ENCODE measurements at regions not wholly inside any gene's neighbourhood (a gene's known extent, or its start where the extent isn't known, plus 50 kb on each side); places are given as distances from the start of the nearest gene placed in this dataset.

- no peaks in the 10 kb centered on the region for H4K20me1 ChIP-seq (ENCODE audit: control insufficient read depth, extremely low read depth, insufficient read depth, low read length)
- no peak overlapping the region for H3K4me3 ChIP-seq (replicated peaks in 1 of 4; ENCODE audit: control extremely low read depth in 1 of 4, insufficient read depth in 1 of 4, low read depth in 3 of 4, low read length in 4 of 4)
- H3K9me3 ChIP-seq (ENCODE audit: control insufficient read depth, insufficient read depth, low read depth, low read length), result no peaks in the 10 kb centered on the region
- H3K4me2 ChIP-seq (ENCODE audit: extremely low read depth, insufficient read depth, low read length), result no peak overlapping the region
- no peak overlapping the region for H3K9ac ChIP-seq (ENCODE audit: insufficient read depth, low read length)
- no peak for DNase-seq (ENCODE audit: low read depth in 2 of 2)
- H3K4me1 ChIP-seq (ENCODE audit: control insufficient read depth, extremely low read depth, insufficient read depth, low read length), result no peaks in the 10 kb centered on the region
- H3K27me3 ChIP-seq (ENCODE audit: control insufficient read depth, insufficient read depth, low read length), result no peaks in the 10 kb centered on the region
- no peak for TF ChIP-seq EZH2 (IDR thresholded peaks at IDR 0.05; ENCODE audit: low read length, missing control alignments)
- TF ChIP-seq, protein P1, sequence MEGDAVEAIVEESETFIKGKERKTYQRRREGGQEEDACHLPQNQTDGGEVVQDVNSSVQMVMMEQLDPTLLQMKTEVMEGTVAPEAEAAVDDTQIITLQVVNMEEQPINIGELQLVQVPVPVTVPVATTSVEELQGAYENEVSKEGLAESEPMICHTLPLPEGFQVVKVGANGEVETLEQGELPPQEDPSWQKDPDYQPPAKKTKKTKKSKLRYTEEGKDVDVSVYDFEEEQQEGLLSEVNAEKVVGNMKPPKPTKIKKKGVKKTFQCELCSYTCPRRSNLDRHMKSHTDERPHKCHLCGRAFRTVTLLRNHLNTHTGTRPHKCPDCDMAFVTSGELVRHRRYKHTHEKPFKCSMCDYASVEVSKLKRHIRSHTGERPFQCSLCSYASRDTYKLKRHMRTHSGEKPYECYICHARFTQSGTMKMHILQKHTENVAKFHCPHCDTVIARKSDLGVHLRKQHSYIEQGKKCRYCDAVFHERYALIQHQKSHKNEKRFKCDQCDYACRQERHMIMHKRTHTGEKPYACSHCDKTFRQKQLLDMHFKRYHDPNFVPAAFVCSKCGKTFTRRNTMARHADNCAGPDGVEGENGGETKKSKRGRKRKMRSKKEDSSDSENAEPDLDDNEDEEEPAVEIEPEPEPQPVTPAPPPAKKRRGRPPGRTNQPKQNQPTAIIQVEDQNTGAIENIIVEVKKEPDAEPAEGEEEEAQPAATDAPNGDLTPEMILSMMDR (conservative IDR thresholded peaks at IDR 0.05 in 1 of 2, IDR thresholded peaks at IDR 0.05 in 1 of 2; ENCODE audit: low read depth in 1 of 2, low read length in 2 of 2), result no peak
- no peaks in the 10 kb centered on the region for H3K79me2 ChIP-seq (ENCODE audit: control insufficient read depth, insufficient read depth, low read length)
- H2AFZ ChIP-seq (ENCODE audit: low read length), result no peak overlapping the region
- H3K27ac ChIP-seq (ENCODE audit: insufficient read depth, low read length), result no peak overlapping the region
- no peaks in the 10 kb centered on the region for H3K36me3 ChIP-seq (ENCODE audit: control insufficient read depth, insufficient read depth, low read length)
Observed at GRCh38 chr20:54763366-54763765, 288.0 kb downstream of the DOK5 start.

GRCh38 chr20:54759589-54759988 is 284.2 kb downstream of the DOK5 start:
- H4K20me1 ChIP-seq (ENCODE audit: control insufficient read depth, extremely low read depth, insufficient read depth, low read length), result no peaks in the 10 kb centered on the region
- H3K4me1 ChIP-seq (ENCODE audit: control insufficient read depth, extremely low read depth, insufficient read depth, low read length), result no peaks in the 10 kb centered on the region
- H3K9ac ChIP-seq (ENCODE audit: insufficient read depth, low read length), result no peak overlapping the region
- H3K9me3 ChIP-seq (ENCODE audit: control insufficient read depth, insufficient read depth, low read depth, low read length), result no peaks in the 10 kb centered on the region
- H3K79me2 ChIP-seq (ENCODE audit: control insufficient read depth, insufficient read depth, low read length), result no peaks in the 10 kb centered on the region
- no peak overlapping the region for H3K4me2 ChIP-seq (ENCODE audit: extremely low read depth, insufficient read depth, low read length)
- no peak for DNase-seq (ENCODE audit: low read depth in 2 of 2)
- H2AFZ ChIP-seq (ENCODE audit: low read length), result no peak overlapping the region
- no peaks in the 10 kb centered on the region for H3K27me3 ChIP-seq (ENCODE audit: control insufficient read depth, insufficient read depth, low read length)
- H3K27ac ChIP-seq (ENCODE audit: insufficient read depth, low read length), result no peak overlapping the region
- H3K4me3 ChIP-seq (replicated peaks in 1 of 4; ENCODE audit: control extremely low read depth in 1 of 4, insufficient read depth in 1 of 4, low read depth in 3 of 4, low read length in 4 of 4), result no peak overlapping the region
- TF ChIP-seq, protein P1 (conservative IDR thresholded peaks at IDR 0.05 in 1 of 2, IDR thresholded peaks at IDR 0.05 in 1 of 2; ENCODE audit: low read depth in 1 of 2, low read length in 2 of 2), result no peak
- TF ChIP-seq EZH2 (IDR thresholded peaks at IDR 0.05; ENCODE audit: low read length, missing control alignments), result no peak
- no peaks in the 10 kb centered on the region for H3K36me3 ChIP-seq (ENCODE audit: control insufficient read depth, insufficient read depth, low read length)

DNA sequence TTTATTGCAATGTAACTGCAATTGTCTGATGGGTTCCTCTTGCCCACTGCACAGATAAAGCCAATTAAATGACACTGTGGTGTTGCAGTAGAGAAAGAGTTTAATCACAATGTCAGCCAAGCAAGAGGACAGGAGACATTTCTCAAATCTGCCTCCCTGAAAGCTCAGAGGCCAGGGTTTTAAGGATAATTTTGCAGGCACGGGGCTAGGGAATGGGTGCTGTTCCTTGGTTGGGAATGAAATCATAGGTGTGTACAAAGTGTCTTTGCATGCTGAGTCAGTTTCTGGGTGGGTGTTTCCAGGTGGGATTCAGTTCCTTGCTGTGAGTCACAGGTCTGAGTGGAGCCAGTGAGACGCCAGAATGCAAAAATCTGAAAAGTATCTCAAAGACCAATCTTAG is 271.4 kb downstream of the DOK5 start:
- no peak for DNase-seq (ENCODE audit: low read depth in 2 of 2)
- Histone ChIP-seq H3K9ac (ENCODE audit: insufficient read depth, low read length) (no peak overlapping the region), H2AFZ (ENCODE audit: low read length) (no peak overlapping the region), H3K9me3 (ENCODE audit: control insufficient read depth, insufficient read depth, low read depth, low read length) (no peaks in the 10 kb centered on the region), H3K4me2 (ENCODE audit: extremely low read depth, insufficient read depth, low read length) (no peak overlapping the region), H3K4me1 (ENCODE audit: control insufficient read depth, extremely low read depth, insufficient read depth, low read length) (no peaks in the 10 kb centered on the region), H3K27me3 (ENCODE audit: control insufficient read depth, insufficient read depth, low read length) (no peaks in the 10 kb centered on the region), H3K36me3 (ENCODE audit: control insufficient read depth, insufficient read depth, low read length) (no peaks in the 10 kb centered on the region), H3K4me3 (replicated peaks in 1 of 4; ENCODE audit: control extremely low read depth in 1 of 4, insufficient read depth in 1 of 4, low read depth in 3 of 4, low read length in 4 of 4) (no peak overlapping the region), H4K20me1 (ENCODE audit: control insufficient read depth, extremely low read depth, insufficient read depth, low read length) (no peaks in the 10 kb centered on the region), H3K79me2 (ENCODE audit: control insufficient read depth, insufficient read depth, low read length) (no peaks in the 10 kb centered on the region), H3K27ac (ENCODE audit: insufficient read depth, low read length) (no peak overlapping the region)
- TF ChIP-seq, protein P1 (conservative IDR thresholded peaks at IDR 0.05 in 1 of 2, IDR thresholded peaks at IDR 0.05 in 1 of 2; ENCODE audit: low read depth in 1 of 2, low read length in 2 of 2), result no peak
- TF ChIP-seq EZH2 (IDR thresholded peaks at IDR 0.05; ENCODE audit: low read length, missing control alignments), result no peak

Measured in fibroblast of lung (primary cell).